ENCODE measurements at regions not wholly inside any gene's neighbourhood (a gene's known extent, or its start where the extent isn't known, plus 50 kb on each side); places are given as distances from the start of the nearest gene placed in this dataset.

- no peak for TF ChIP-seq POLR2AphosphoS5 (IDR thresholded peaks at IDR 0.05)
- TF ChIP-seq POLR2A (IDR thresholded peaks at IDR 0.05): no peak
- no peak for TF ChIP-seq CTCF (IDR thresholded peaks at IDR 0.05)
- TF ChIP-seq EP300 (IDR thresholded peaks at IDR 0.05): no peak
Observed at GRCh38 chr2:239651859-239652258, 251.0 kb upstream of the HDAC4 start.

All from suprapubic skin (tissue), 4 donors.